NCI-H226 (cell line): ENCODE measurements at regions not wholly inside any gene's neighbourhood (a gene's known extent, or its start where the extent isn't known, plus 50 kb on each side); places are given as distances from the start of the nearest gene placed in this dataset.
"Not testable (repeated sequence)": the region's sequence is repeated elsewhere in the genome, so short reads cannot be mapped to it uniquely, and the experiment has no call there.

ENCODE experiments used
- DNase-seq: peaks from one replicate; pipeline ENCODE4 v3.0.0-alpha.2; 2015

GRCh38 chr7:81525841-81526240 lies 244.0 kb downstream of the HGF start:
- DNase-seq = peak; percentile 28

- DNase-seq = no peak
Measured at GRCh38 chr7:81519886-81520285, 250.0 kb downstream of the HGF start.

GRCh38 chr7:81516898-81517297 lies 252.9 kb downstream of the HGF start:
- DNase-seq = no peak

- DNase-seq = peak; percentile 29
Measured at GRCh38 chr7:81515009-81515408, 254.8 kb downstream of the HGF start.

GRCh38 chr7:81514546-81514945 lies 255.3 kb downstream of the HGF start:
- DNase-seq = no peak

- DNase-seq = no peak
Measured at GRCh38 chr7:81510122-81510521, 259.7 kb downstream of the HGF start.

- DNase-seq = no peak
Measured at GRCh38 chr7:81507221-81507620, 262.6 kb downstream of the HGF start.

GRCh38 chr7:81506609-81507008 lies 263.2 kb downstream of the HGF start:
- no peak for DNase-seq

- DNase-seq = no peak
Measured at GRCh38 chr7:81503771-81504170, 266.1 kb downstream of the HGF start.

- no peak for DNase-seq
Measured at GRCh38 chr7:81503336-81503735, 266.5 kb downstream of the HGF start.

- no peak for DNase-seq
Measured at GRCh38 chr7:81501220-81501619, 268.6 kb downstream of the HGF start.

GRCh38 chr7:81500631-81501030 lies 269.2 kb downstream of the HGF start:
- no peak for DNase-seq

GRCh38 chr7:81499262-81500116 lies 270.4 kb downstream of the HGF start:
- peak; percentile 40 for DNase-seq

- DNase-seq = no peak
Measured at GRCh38 chr7:81498176-81498575, 271.7 kb downstream of the HGF start.

- DNase-seq = no peak
Measured at GRCh38 chr7:81492910-81493309, 276.9 kb downstream of the HGF start.

GRCh38 chr7:81492240-81492639 lies 277.6 kb downstream of the HGF start:
- DNase-seq = no peak

GRCh38 chr7:81491573-81491972 lies 278.3 kb downstream of the HGF start:
- DNase-seq = no peak

- no peak for DNase-seq
Measured at GRCh38 chr7:81488210-81488609, 281.6 kb downstream of the HGF start.

- DNase-seq = no peak
Measured at GRCh38 chr7:81487516-81487915, 282.3 kb downstream of the HGF start.

- no peak for DNase-seq
Measured at GRCh38 chr7:81484261-81484660, 285.6 kb downstream of the HGF start.

- DNase-seq = no peak
Measured at GRCh38 chr7:81482600-81483186, 287.2 kb downstream of the HGF start.

- DNase-seq = no peak
Measured at GRCh38 chr7:81478664-81479063, 291.2 kb downstream of the HGF start.

- DNase-seq = not testable (repeated sequence)
Measured at GRCh38 chr7:81478201-81478600, 291.6 kb downstream of the HGF start.

- no peak for DNase-seq
Measured at GRCh38 chr7:81473236-81473635, 296.6 kb downstream of the HGF start.
